PC-9 (cell line): ENCODE measurements at regions not wholly inside any gene's neighbourhood (a gene's known extent, or its start where the extent isn't known, plus 50 kb on each side); places are given as distances from the start of the nearest gene placed in this dataset.

ENCODE experiments used
- EZH2 ChIP-seq: fragments of 200-600 bp; sonication (generic); IDR thresholded peaks from 2 replicates; pipeline ENCODE4 v1.8.0; 2017; ENCODE audit warnings: antibody characterized with exemption, low read depth
- TF ChIP-seq, protein P1 (sequence below): fragments of 200-600 bp; sonication (generic); conservative IDR thresholded peaks from 2 replicates; pipeline ENCODE4 v1.6.1; 2017; ENCODE audit warnings: mixed run types, antibody characterized with exemption, mild to moderate bottlenecking, moderate library complexity

DNA sequence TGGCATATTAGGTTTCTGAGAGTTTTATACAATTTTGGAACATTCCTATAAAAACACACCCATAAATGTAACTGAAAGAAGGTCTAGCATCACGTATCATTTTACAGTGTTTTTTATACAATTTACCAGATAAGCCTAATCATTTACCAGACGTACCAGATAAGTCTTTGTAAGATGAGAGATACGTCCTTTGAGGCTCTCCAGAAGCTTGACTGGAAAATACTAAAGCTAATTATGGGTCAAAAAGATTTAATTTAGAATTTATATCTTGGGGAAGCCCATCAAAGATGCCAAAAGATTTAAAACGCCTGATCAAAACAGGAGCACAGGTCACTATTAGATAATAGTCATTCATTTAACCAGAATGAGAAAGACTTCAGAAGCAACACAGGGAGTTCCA is 55.0 kb downstream of the RGS12 start:
- TF ChIP-seq, protein P1, sequence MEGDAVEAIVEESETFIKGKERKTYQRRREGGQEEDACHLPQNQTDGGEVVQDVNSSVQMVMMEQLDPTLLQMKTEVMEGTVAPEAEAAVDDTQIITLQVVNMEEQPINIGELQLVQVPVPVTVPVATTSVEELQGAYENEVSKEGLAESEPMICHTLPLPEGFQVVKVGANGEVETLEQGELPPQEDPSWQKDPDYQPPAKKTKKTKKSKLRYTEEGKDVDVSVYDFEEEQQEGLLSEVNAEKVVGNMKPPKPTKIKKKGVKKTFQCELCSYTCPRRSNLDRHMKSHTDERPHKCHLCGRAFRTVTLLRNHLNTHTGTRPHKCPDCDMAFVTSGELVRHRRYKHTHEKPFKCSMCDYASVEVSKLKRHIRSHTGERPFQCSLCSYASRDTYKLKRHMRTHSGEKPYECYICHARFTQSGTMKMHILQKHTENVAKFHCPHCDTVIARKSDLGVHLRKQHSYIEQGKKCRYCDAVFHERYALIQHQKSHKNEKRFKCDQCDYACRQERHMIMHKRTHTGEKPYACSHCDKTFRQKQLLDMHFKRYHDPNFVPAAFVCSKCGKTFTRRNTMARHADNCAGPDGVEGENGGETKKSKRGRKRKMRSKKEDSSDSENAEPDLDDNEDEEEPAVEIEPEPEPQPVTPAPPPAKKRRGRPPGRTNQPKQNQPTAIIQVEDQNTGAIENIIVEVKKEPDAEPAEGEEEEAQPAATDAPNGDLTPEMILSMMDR: no peak
- TF ChIP-seq EZH2: no peak
